Stimulated activated naive CD8-positive, alpha-beta T cell treated with anti-CD3 and anti-CD28 coated beads, Interleukin-15, amount 100 ng/mL, for 72 hours (primary cell): ENCODE measurements at regions not wholly inside any gene's neighbourhood (a gene's known extent, or its start where the extent isn't known, plus 50 kb on each side); places are given as distances from the start of the nearest gene placed in this dataset.

Source experiments
- ATAC-seq: fragments of 150-1000 bp; cut with Tn5 transposase; 2 replicates; pipeline ENCODE4 v1.10.0; 2021; ENCODE audit warnings: mild to moderate bottlenecking, moderate library complexity
- DNase-seq, 2 donors: peaks; one replicate each; pipeline ENCODE4 v3.0.0; 2021 to 2022
- H3K27ac Mint-ChIP-seq, 2 donors: one replicate each; pipeline ENCODE4 v1.8.0; 2022; ENCODE audit warnings: mild to moderate bottlenecking in 2 of 2, mixed read lengths in 2 of 2, moderate library complexity in 2 of 2
- H3K27me3 Mint-ChIP-seq: one replicate; pipeline ENCODE4 v1.8.0; 2022; ENCODE audit warnings: mixed read lengths
- H3K4me1 Mint-ChIP-seq: one replicate; pipeline ENCODE4 v1.8.0; 2022; ENCODE audit warnings: mild to moderate bottlenecking, mixed read lengths
- H3K4me3 Mint-ChIP-seq, 2 donors: one replicate each; pipeline ENCODE4 v1.8.0; 2022; ENCODE audit warnings: mild to moderate bottlenecking in 2 of 2, mixed read lengths in 2 of 2, moderate library complexity in 1 of 2
- H3K9me3 Mint-ChIP-seq, 2 donors: one replicate each; pipeline ENCODE4 v1.8.0; 2022; ENCODE audit warnings: mixed read lengths in 2 of 2

GRCh38 chr15:93982226-93982727 is 249.1 kb upstream of the MCTP2 start:
- DNase-seq, result no peak
- Mint-ChIP-seq H3K4me1 (peaks cover 8% of the 10 kb centered on the region), H3K27ac (no peak overlapping the region), H3K27me3 (peaks cover 8% of the 10 kb centered on the region), H3K4me3 (no peak overlapping the region), H3K9me3 (no peaks in the 10 kb centered on the region)
- no peak for ATAC-seq

- no peak for ATAC-seq
Observed at GRCh38 chr15:93981706-93982105, 249.7 kb upstream of the MCTP2 start.

GRCh38 chr15:93980261-93980911 is 251.0 kb upstream of the MCTP2 start:
- ATAC-seq (no peak), DNase-seq (no peak)
- no peak overlapping the region for H3K4me3 Mint-ChIP-seq
- H3K4me1 Mint-ChIP-seq, result no peaks in the 10 kb centered on the region
- H3K27me3 Mint-ChIP-seq, result peaks cover 8% of the 10 kb centered on the region
- no peak overlapping the region for H3K27ac Mint-ChIP-seq
- H3K9me3 Mint-ChIP-seq, result no peaks in the 10 kb centered on the region

More at GRCh38 chr15:93981706-93982105, 249.7 kb upstream of the MCTP2 start:
- H3K27ac Mint-ChIP-seq, result no peak overlapping the region
- H3K4me1 Mint-ChIP-seq, result peaks cover 3% of the 10 kb centered on the region
- no peak for DNase-seq
- H3K27me3 Mint-ChIP-seq, result peaks cover 8% of the 10 kb centered on the region
- no peak overlapping the region for H3K4me3 Mint-ChIP-seq
- no peaks in the 10 kb centered on the region for H3K9me3 Mint-ChIP-seq

GRCh38 chr15:93974804-93975481 is 256.4 kb upstream of the MCTP2 start:
- Mint-ChIP-seq H3K27ac (no peak overlapping the region), H3K4me3 (no peak overlapping the region), H3K4me1 (no peaks in the 10 kb centered on the region), H3K27me3 (peaks cover 6% of the 10 kb centered on the region), H3K9me3 (no peaks in the 10 kb centered on the region)
- ATAC-seq, result no peak
- DNase-seq, result no peak

- DNase-seq, result no peak
- Mint-ChIP-seq H3K9me3 (no peaks in the 10 kb centered on the region), H3K4me1 (no peaks in the 10 kb centered on the region), H3K4me3 (no peak overlapping the region), H3K27me3 (peaks cover 6% of the 10 kb centered on the region), H3K27ac (no peak overlapping the region)
- ATAC-seq, result no peak
Observed at GRCh38 chr15:93973287-93973686, 258.1 kb upstream of the MCTP2 start.

GRCh38 chr15:93968773-93969172 is 262.6 kb upstream of the MCTP2 start:
- H3K27me3 Mint-ChIP-seq, result peaks cover 14% of the 10 kb centered on the region
- ATAC-seq (no peak), DNase-seq (no peak)
- H3K9me3 Mint-ChIP-seq, result no peaks in the 10 kb centered on the region
- no peaks in the 10 kb centered on the region for H3K4me1 Mint-ChIP-seq
- no peak overlapping the region for H3K4me3 Mint-ChIP-seq
- H3K27ac Mint-ChIP-seq, result no peak overlapping the region

- H3K4me1 Mint-ChIP-seq, result no peaks in the 10 kb centered on the region
- no peak overlapping the region for H3K27ac Mint-ChIP-seq
- no peaks in the 10 kb centered on the region for H3K9me3 Mint-ChIP-seq
- H3K4me3 Mint-ChIP-seq, result no peak overlapping the region
- DNase-seq (no peak), ATAC-seq (no peak)
- peaks cover 8% of the 10 kb centered on the region for H3K27me3 Mint-ChIP-seq
Observed at GRCh38 chr15:93965304-93965908, 266.0 kb upstream of the MCTP2 start.

- no peak overlapping the region for H3K27ac Mint-ChIP-seq
- DNase-seq (no peak), ATAC-seq (no peak)
- peaks cover 7% of the 10 kb centered on the region for H3K27me3 Mint-ChIP-seq
- H3K9me3 Mint-ChIP-seq, result no peaks in the 10 kb centered on the region
- H3K4me3 Mint-ChIP-seq, result no peak overlapping the region
- no peaks in the 10 kb centered on the region for H3K4me1 Mint-ChIP-seq
Observed at GRCh38 chr15:93954985-93955571, 276.3 kb upstream of the MCTP2 start.

- Mint-ChIP-seq H3K4me3 (no peak overlapping the region), H3K27me3 (peaks cover 13% of the 10 kb centered on the region), H3K27ac (no peak overlapping the region), H3K9me3 (peaks cover 0 to 7% of the 10 kb centered on the region in 2 donors), H3K4me1 (no peaks in the 10 kb centered on the region)
- ATAC-seq (no peak), DNase-seq (no peak)
Observed at GRCh38 chr15:93948726-93949125, 282.6 kb upstream of the MCTP2 start.

GRCh38 chr15:93943586-93943985 is 287.8 kb upstream of the MCTP2 start:
- no peak for DNase-seq
- Mint-ChIP-seq H3K4me3 (no peak overlapping the region), H3K27me3 (peaks cover under 1% of the 10 kb centered on the region), H3K4me1 (no peaks in the 10 kb centered on the region), H3K9me3 (peaks cover 0 to 7% of the 10 kb centered on the region in 2 donors), H3K27ac (no peak overlapping the region)
- ATAC-seq, result no peak

- no peak for ATAC-seq
- no peak overlapping the region for H3K27ac Mint-ChIP-seq
- H3K9me3 Mint-ChIP-seq, result peaks cover 0 to 7% of the 10 kb centered on the region in 2 donors
- H3K4me1 Mint-ChIP-seq, result no peaks in the 10 kb centered on the region
- no peak overlapping the region for H3K4me3 Mint-ChIP-seq
- DNase-seq, result no peak
- no peaks in the 10 kb centered on the region for H3K27me3 Mint-ChIP-seq
Observed at GRCh38 chr15:93942269-93942694, 289.1 kb upstream of the MCTP2 start.

- no peak for ATAC-seq
- no peak overlapping the region for H3K4me3 Mint-ChIP-seq
- H3K27me3 Mint-ChIP-seq, result no peaks in the 10 kb centered on the region
- H3K27ac Mint-ChIP-seq, result no peak overlapping the region
- no peaks in the 10 kb centered on the region for H3K4me1 Mint-ChIP-seq
- no peak for DNase-seq
- peaks cover 0 to 7% of the 10 kb centered on the region in 2 donors for H3K9me3 Mint-ChIP-seq
Observed at GRCh38 chr15:93941697-93942096, 289.7 kb upstream of the MCTP2 start.

- DNase-seq (no peak), ATAC-seq (no peak)
- H3K4me1 Mint-ChIP-seq, result no peaks in the 10 kb centered on the region
- no peaks in the 10 kb centered on the region for H3K27me3 Mint-ChIP-seq
- peaks cover 0 to 7% of the 10 kb centered on the region in 2 donors for H3K9me3 Mint-ChIP-seq
- no peak overlapping the region for H3K27ac Mint-ChIP-seq
- no peak overlapping the region for H3K4me3 Mint-ChIP-seq
Observed at GRCh38 chr15:93940226-93940625, 291.1 kb upstream of the MCTP2 start.

GRCh38 chr15:93932164-93932776 is 299.1 kb upstream of the MCTP2 start:
- ATAC-seq, result no peak
- no peak for DNase-seq
- no peak overlapping the region for H3K27ac Mint-ChIP-seq
- H3K4me3 Mint-ChIP-seq, result no peak overlapping the region
- H3K9me3 Mint-ChIP-seq, result no peaks in the 10 kb centered on the region
- peaks cover 24% of the 10 kb centered on the region for H3K27me3 Mint-ChIP-seq
- peaks cover 7% of the 10 kb centered on the region for H3K4me1 Mint-ChIP-seq

GRCh38 chr15:93929375-93930094 is 301.8 kb upstream of the MCTP2 start:
- DNase-seq (no peak), ATAC-seq (no peak)
- H3K9me3 Mint-ChIP-seq, result no peaks in the 10 kb centered on the region
- no peak overlapping the region for H3K4me3 Mint-ChIP-seq
- H3K27ac Mint-ChIP-seq, result no peak overlapping the region
- H3K4me1 Mint-ChIP-seq, result peaks cover 7% of the 10 kb centered on the region
- peaks cover 18% of the 10 kb centered on the region for H3K27me3 Mint-ChIP-seq
